K562 (cell line): ENCODE measurements at regions not wholly inside any gene's neighbourhood (a gene's known extent, or its start where the extent isn't known, plus 50 kb on each side); places are given as distances from the start of the nearest gene placed in this dataset.

Experiments used
- ATAC-seq: fragments of 200-7000 bp; cut with Tn5 transposase; 3 replicates; pipeline ENCODE4 v1.9.1; 2020; ENCODE audit warnings: moderate library complexity
- BruUV-seq: library from RNA; stranded (reverse); fragments of 400-500 nt; replicated peaks from 2 replicates; lab custom pipeline; 2021; lab: Mats Ljungman, UMichigan
- CTCF ChIA-PET: fragments of 300-600 bp; formaldehyde crosslinking; extraction: SDS; loops from one replicate; lab custom pipeline; 2021; ENCODE audit warnings: low intra/inter-chr PET ratio; lab: Yijun Ruan, JAX
- POLR2A ChIA-PET: fragments of 300-600, 350-650 bp; sonication (Branson Sonifier 250); formaldehyde crosslinking; extraction: SDS; loops from one replicate; lab custom pipeline; 2021; ENCODE audit warnings: antibody characterized with exemption, inconsistent platforms; lab: Yijun Ruan, JAX
- DNase-seq, 4 experiments: peaks; one replicate each; pipeline versions ENCODE4 v3.0.0 to v3.0.0-alpha.2; 2011 to 2018; ENCODE audit warnings: low spot score in 3 of 4, mixed read lengths in 3 of 4; ENCODE audit errors: extremely low read depth in 1 of 4
- FAIRE-seq: peaks from 2 replicates; lab custom pipeline; 2011; peaks lifted over from hg19 to GRCh38; lab: Jason Lieb, UNC
- H2AFZ ChIP-seq: 2 replicates; pipeline ENCODE4 v1.6.0; 2011; ENCODE audit warnings: low read depth, low read length, control low read depth, inconsistent platforms
- H3K27ac ChIP-seq: fragments of 200-600 bp; 3 replicates; pipeline ENCODE4 v1.8.0; 2011; ENCODE audit warnings: low read depth, mild to moderate bottlenecking, control low read depth, inconsistent platforms, low read length, moderate library complexity, mixed read lengths; ENCODE audit errors: extremely low read depth
- H3K27me3 ChIP-seq, 2 experiments: fragments of 300-600 bp in 1 of 2; 2 replicates in 1 of 2; 3 replicates in 1 of 2; pipeline versions ENCODE4 v1.6.0 to v1.8.0; 2011; ENCODE audit warnings: inconsistent platforms in 2 of 2, low read length in 2 of 2, mild to moderate bottlenecking in 1 of 2, mixed read lengths in 1 of 2, moderate library complexity in 1 of 2; ENCODE audit not compliant: control insufficient read depth in 2 of 2, insufficient read depth in 2 of 2
- H3K36me3 ChIP-seq: fragments of 300-600 bp; 3 replicates; pipeline ENCODE4 v1.8.0; 2011; ENCODE audit warnings: mild to moderate bottlenecking, low read length, inconsistent platforms; ENCODE audit not compliant: control insufficient read depth, insufficient read depth
- H3K4me1 ChIP-seq, 2 experiments: fragments of 200-600 bp in 1 of 2; replicated peaks in 1 of 2; 2 replicates in 1 of 2; 3 replicates in 1 of 2; pipeline versions ENCODE4 v1.5.1 to v1.8.0; 2011; ENCODE audit warnings: inconsistent platforms in 2 of 2, low read length in 2 of 2, mild to moderate bottlenecking in 1 of 2, mixed read lengths in 1 of 2, moderate library complexity in 1 of 2; ENCODE audit not compliant: control insufficient read depth in 2 of 2, insufficient read depth in 2 of 2
- H3K4me2 ChIP-seq: 2 replicates; pipeline ENCODE4 v1.6.1; 2011; ENCODE audit warnings: low read length, control low read depth, inconsistent platforms, mixed read lengths; ENCODE audit not compliant: insufficient read depth
- H3K4me3 ChIP-seq: fragments of 200-600 bp; sonication (generic), shearing (Covaris generic); 2 replicates; pipeline ENCODE4 v1.5.1; 2016; ENCODE audit warnings: control low read depth, inconsistent platforms
- H3K79me2 ChIP-seq: fragments of 200-600 bp; 3 replicates; pipeline ENCODE4 v1.8.0; 2011; ENCODE audit warnings: low read length, inconsistent platforms; ENCODE audit not compliant: control insufficient read depth, insufficient read depth
- H3K9ac ChIP-seq, 2 experiments: 2 replicates each; pipeline versions ENCODE4 v1.6.0 to v1.6.1; 2011; ENCODE audit warnings: low read depth in 2 of 2, low read length in 2 of 2, control low read depth in 1 of 2, inconsistent platforms in 1 of 2, mild to moderate bottlenecking in 1 of 2, mixed read lengths in 1 of 2; ENCODE audit not compliant: insufficient read depth in 1 of 2
- H3K9me1 ChIP-seq: one replicate; pipeline ENCODE4 v1.6.0; 2011; ENCODE audit warnings: inconsistent platforms, mild to moderate bottlenecking, low read length, moderate library complexity; ENCODE audit not compliant: control insufficient read depth, insufficient read depth
- H3K9me3 ChIP-seq: replicated peaks from 2 replicates; pipeline ENCODE4 v1.5.1; 2011; ENCODE audit warnings: low read depth, low read length, inconsistent platforms; ENCODE audit not compliant: control insufficient read depth, insufficient read depth
- H4K20me1 ChIP-seq: replicated peaks from 2 replicates; pipeline ENCODE4 v1.6.1; 2011; ENCODE audit warnings: low read length, inconsistent platforms, mixed read lengths; ENCODE audit not compliant: control insufficient read depth, insufficient read depth
- GTF3C2 ChIP-seq: IDR thresholded peaks from 3 replicates; pipeline ENCODE4 v1.6.1; 2011; ENCODE audit warnings: borderline replicate concordance, mild to moderate bottlenecking, moderate library complexity; ENCODE audit not compliant: insufficient read length; ENCODE audit errors: extremely low read depth
- NR2C2 ChIP-seq, 2 experiments: fragments of 200-800 bp in 1 of 2; sonication (Bioruptor generic) in 1 of 2; sonication (generic) in 1 of 2; formaldehyde crosslinking in 1 of 2; IDR thresholded peaks; 2 replicates each; pipeline versions ENCODE4 v1.6.1 to v1.8.0; 2016 to 2022; ENCODE audit warnings: mild to moderate bottlenecking in 1 of 2, missing compliant biosample characterization in 1 of 2, missing genetic modification characterization in 1 of 2, missing genetic modification reagents in 1 of 2
- PHB2 ChIP-seq: fragments of 450-650 bp; IDR thresholded peaks from 2 replicates; pipeline ENCODE4 v1.6.1; 2017; ENCODE audit warnings: low read depth
- PYGO2 ChIP-seq: fragments of 450-650 bp; IDR thresholded peaks from 2 replicates; pipeline ENCODE4 v1.6.1; 2016; ENCODE audit warnings: mild to moderate bottlenecking, missing genetic modification characterization, moderate library complexity, missing compliant biosample characterization
- RAD51 ChIP-seq: fragments of 450-650 bp; IDR thresholded peaks from 2 replicates; pipeline ENCODE4 v1.7.1; 2016; ENCODE audit warnings: low read depth, mild to moderate bottlenecking, borderline replicate concordance
- UBTF ChIP-seq, 2 experiments: IDR thresholded peaks; 2 replicates each; pipeline ENCODE4 v1.6.1; 2012; ENCODE audit warnings: improper control_type of control experiment in 2 of 2, low read depth in 2 of 2, low read length in 2 of 2, borderline replicate concordance in 1 of 2
- ZNF316 ChIP-seq: fragments of 450-650 bp; IDR thresholded peaks from 2 replicates; pipeline ENCODE4 v1.6.1; 2016
- WGBS: fragments of 100-300 bp; shearing (Covaris generic); methylation state at CpG from one replicate; pipeline ENCODE4 v1.1.6; 2016; ENCODE audit warnings: low coverage, mixed read lengths; ENCODE audit not compliant: insufficient coverage; ENCODE audit errors: missing lambda C conversion rate; 5-methylcytosine and 5-hydroxymethylcytosine counted together
- in situ Hi-C: fragments of 300-500 bp; cut with MboI; formaldehyde crosslinking; loops from 4 replicates; pipeline ENCODE4 v1.15.0; 2018; ENCODE audit warnings: inconsistent platforms, mixed read lengths
- intact Hi-C: fragments of 100-400 bp; cut with micrococcal nuclease; formaldehyde crosslinking; loops from 2 replicates; pipeline ENCODE4 v1.14.2; 2022

GRCh38 chr1:60458111-60458510, 384.5 kb upstream of the C1orf87 start:
- no peak for FAIRE-seq
- CTCF ChIA-PET, result no interaction called here
- in situ Hi-C loops (no loop called here), intact Hi-C loops (no loop called here)
- no peak overlapping the region for H3K27ac ChIP-seq
- POLR2A ChIA-PET, result no interaction called here
- H4K20me1 ChIP-seq, result no peaks in the 10 kb centered on the region
- H3K27me3 ChIP-seq, result no peaks in the 10 kb centered on the region
- no peak overlapping the region for H3K4me3 ChIP-seq
- H3K9ac ChIP-seq, result no peak overlapping the region
- no peaks in the 10 kb centered on the region; the same call in 1 of the 2 replicates for H3K9me3 ChIP-seq
- no peaks in the 10 kb centered on the region for H3K36me3 ChIP-seq
- no peak for ATAC-seq
- DNase-seq, result no peak
- no TSS peak for BruUV-seq
- WGBS, result 0% methylated on average over 1 of the region's 1 CpG
- no peak overlapping the region for H3K4me2 ChIP-seq
- H3K79me2 ChIP-seq, result no peaks in the 10 kb centered on the region
- H2AFZ ChIP-seq, result no peak overlapping the region
- H3K4me1 ChIP-seq, result no peaks in the 10 kb centered on the region
- TF ChIP-seq UBTF (IDR thresholded peaks at IDR 0.05; ENCODE audit: borderline replicate concordance in 1 of 2, low read depth in 2 of 2, low read length in 2 of 2) (no peak), RAD51 (no peak), PHB2 (no peak), NR2C2 (CRISPR knock-in tag; IDR thresholded peaks at IDR 0.05) (no peak), NR2C2 (tag; IDR thresholded peaks at IDR 0.05) (no peak), ZNF316 (no peak), GTF3C2 (no peak), PYGO2 (tag) (no peak)
- H3K9me1 ChIP-seq, result no peaks in the 10 kb centered on the region
